ENCODE measurements at regions not wholly inside any gene's neighbourhood (a gene's known extent, or its start where the extent isn't known, plus 50 kb on each side); places are given as distances from the start of the nearest gene placed in this dataset.

GRCh38 chr22:46054091-46055073, 77.4 kb upstream of the WNT7B start:
- DNase-seq (ENCODE audit: low read depth) = no peak

GRCh38 chr22:46055181-46055875, 78.4 kb upstream of the WNT7B start:
- DNase-seq (ENCODE audit: low read depth) = no peak

GRCh38 chr22:46055911-46056545, 79.1 kb upstream of the WNT7B start:
- no peak for DNase-seq (ENCODE audit: low read depth)

GRCh38 chr22:46056546-46057245, 79.7 kb upstream of the WNT7B start:
- no peak for DNase-seq (ENCODE audit: low read depth)

- DNase-seq (ENCODE audit: low read depth) = no peak
Measured at GRCh38 chr22:46057246-46058090, 80.5 kb upstream of the WNT7B start.

- no peak for DNase-seq (ENCODE audit: low read depth)
Measured at GRCh38 chr22:46058091-46058420, 81.1 kb upstream of the WNT7B start.

GRCh38 chr22:46058591-46059519, 81.9 kb upstream of the WNT7B start:
- no peak for DNase-seq (ENCODE audit: low read depth)

- DNase-seq (ENCODE audit: low read depth) = no peak
Measured at GRCh38 chr22:46060292-46061123, 83.5 kb upstream of the WNT7B start.

- no peak for DNase-seq (ENCODE audit: low read depth)
Measured at GRCh38 chr22:46061124-46061500, 84.2 kb upstream of the WNT7B start.

GRCh38 chr22:46061501-46062231, 84.7 kb upstream of the WNT7B start:
- no peak for DNase-seq (ENCODE audit: low read depth)

GRCh38 chr22:46062232-46062615, 85.3 kb upstream of the WNT7B start:
- DNase-seq (ENCODE audit: low read depth) = no peak

- no peak for DNase-seq (ENCODE audit: low read depth)
Measured at GRCh38 chr22:46062971-46063631, 86.1 kb upstream of the WNT7B start.

GRCh38 chr22:46063846-46064227, 86.5 kb upstream of the PPARA start:
- no peak for DNase-seq (ENCODE audit: low read depth)

GRCh38 chr22:46064228-46064965, 85.9 kb upstream of the PPARA start:
- no peak for DNase-seq (ENCODE audit: low read depth)

GRCh38 chr22:46064966-46065666, 85.2 kb upstream of the PPARA start:
- no peak for DNase-seq (ENCODE audit: low read depth)

GRCh38 chr22:46065691-46066454, 84.5 kb upstream of the PPARA start:
- no peak for DNase-seq (ENCODE audit: low read depth)

All from stimulated activated CD4-positive, alpha-beta T cell treated with anti-CD3 and anti-CD28 coated beads, Interleukin-2, amount 100 ng/mL, for 4 hours (primary cell).